A673 (cell line): ENCODE measurements at regions not wholly inside any gene's neighbourhood (a gene's known extent, or its start where the extent isn't known, plus 50 kb on each side); places are given as distances from the start of the nearest gene placed in this dataset.

Experiments
- CTCF ChIP-seq: fragments of 300-800, 200-600 bp; sonication (generic); conservative IDR thresholded peaks from 2 replicates; pipeline ENCODE4 v1.5.1; 2017; ENCODE audit warnings: low read depth, mild to moderate bottlenecking, antibody characterized with exemption, low read length, moderate library complexity, mixed read lengths
- EZH2 ChIP-seq: fragments of 200-600 bp; sonication (generic); IDR thresholded peaks from 2 replicates; pipeline ENCODE4 v1.6.1; 2017; ENCODE audit warnings: borderline replicate concordance, low read depth, mild to moderate bottlenecking, mixed read lengths, antibody characterized with exemption, low read length; ENCODE audit not compliant: poor library complexity, severe bottlenecking

GRCh38 chr18:59799383-59800015 is 100.3 kb upstream of the PMAIP1 start:
- TF ChIP-seq CTCF: no peak
- no peak for TF ChIP-seq EZH2
